ENCODE measurements at regions not wholly inside any gene's neighbourhood (a gene's known extent, or its start where the extent isn't known, plus 50 kb on each side); places are given as distances from the start of the nearest gene placed in this dataset.

GRCh38 chr4:8796096-8796495 lies 75.5 kb downstream of the HMX1 start:
- DNase-seq, result no peak

GRCh38 chr4:8795140-8795539 lies 76.5 kb downstream of the HMX1 start:
- DNase-seq, result no peak

GRCh38 chr4:8794491-8794890 lies 77.1 kb downstream of the HMX1 start:
- no peak for DNase-seq

- no peak for DNase-seq
Measured at GRCh38 chr4:8793571-8794160, 78.0 kb downstream of the HMX1 start.

- no peak for DNase-seq
Measured at GRCh38 chr4:8792491-8792890, 79.1 kb downstream of the HMX1 start.

- no peak for DNase-seq
Measured at GRCh38 chr4:8791609-8792008, 80.0 kb downstream of the HMX1 start.

- DNase-seq, result no peak
Measured at GRCh38 chr4:8790749-8791148, 80.9 kb downstream of the HMX1 start.

GRCh38 chr4:8788174-8788573 lies 83.5 kb downstream of the HMX1 start:
- DNase-seq, result no peak

GRCh38 chr4:8786166-8786565 lies 85.5 kb downstream of the HMX1 start:
- no peak for DNase-seq

GRCh38 chr4:8785656-8786142 lies 85.9 kb downstream of the HMX1 start:
- no peak for DNase-seq

GRCh38 chr4:8783736-8784135 lies 87.9 kb downstream of the HMX1 start:
- no peak for DNase-seq

- DNase-seq, result no peak
Measured at GRCh38 chr4:8782135-8782534, 89.5 kb downstream of the HMX1 start.

- DNase-seq, result no peak
Measured at GRCh38 chr4:8781641-8782040, 90.0 kb downstream of the HMX1 start.

GRCh38 chr4:8780596-8781368 lies 90.9 kb downstream of the HMX1 start:
- no peak for DNase-seq

GRCh38 chr4:8780086-8780485 lies 91.6 kb downstream of the HMX1 start:
- DNase-seq, result no peak

- DNase-seq, result no peak
Measured at GRCh38 chr4:8779490-8779932, 92.1 kb downstream of the HMX1 start.

GRCh38 chr4:8778760-8779159 lies 92.9 kb downstream of the HMX1 start:
- DNase-seq, result no peak

- DNase-seq, result no peak
Measured at GRCh38 chr4:8778291-8778690, 93.3 kb downstream of the HMX1 start.

- DNase-seq, result no peak
Measured at GRCh38 chr4:8777320-8778196, 94.1 kb downstream of the HMX1 start.

- no peak for DNase-seq
Measured at GRCh38 chr4:8776366-8776765, 95.3 kb downstream of the HMX1 start.

GRCh38 chr4:8775751-8776355 lies 95.8 kb downstream of the HMX1 start:
- DNase-seq, result no peak

- no peak for DNase-seq
Measured at GRCh38 chr4:8775121-8775520, 96.5 kb downstream of the HMX1 start.

- no peak for DNase-seq
Measured at GRCh38 chr4:8774071-8774470, 97.6 kb downstream of the HMX1 start.

All from NCI-H1930 (cell line).